ENCODE measurements at regions not wholly inside any gene's neighbourhood (a gene's known extent, or its start where the extent isn't known, plus 50 kb on each side); places are given as distances from the start of the nearest gene placed in this dataset.

DNA sequence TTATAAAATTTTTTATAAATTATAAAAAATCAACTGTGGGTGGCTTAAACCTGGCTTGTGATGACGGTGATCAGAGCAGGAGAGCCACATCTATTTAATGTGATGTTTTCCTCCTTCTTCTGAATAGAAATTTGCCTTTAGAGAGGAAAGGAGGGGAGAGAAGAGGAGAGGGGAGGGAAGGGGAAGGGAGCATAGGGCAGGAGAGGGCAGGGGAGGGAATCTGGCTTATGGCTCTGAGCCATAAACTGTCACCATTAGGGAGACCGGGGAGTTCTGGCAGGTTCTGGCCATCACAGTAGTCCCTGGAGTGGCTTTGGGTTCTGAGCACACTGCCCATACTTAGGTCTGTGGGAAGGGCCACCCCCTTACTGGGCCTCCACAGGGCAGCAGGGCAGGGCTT, 167.8 kb downstream of the ENGASE start:
- TF ChIP-seq, protein P1, sequence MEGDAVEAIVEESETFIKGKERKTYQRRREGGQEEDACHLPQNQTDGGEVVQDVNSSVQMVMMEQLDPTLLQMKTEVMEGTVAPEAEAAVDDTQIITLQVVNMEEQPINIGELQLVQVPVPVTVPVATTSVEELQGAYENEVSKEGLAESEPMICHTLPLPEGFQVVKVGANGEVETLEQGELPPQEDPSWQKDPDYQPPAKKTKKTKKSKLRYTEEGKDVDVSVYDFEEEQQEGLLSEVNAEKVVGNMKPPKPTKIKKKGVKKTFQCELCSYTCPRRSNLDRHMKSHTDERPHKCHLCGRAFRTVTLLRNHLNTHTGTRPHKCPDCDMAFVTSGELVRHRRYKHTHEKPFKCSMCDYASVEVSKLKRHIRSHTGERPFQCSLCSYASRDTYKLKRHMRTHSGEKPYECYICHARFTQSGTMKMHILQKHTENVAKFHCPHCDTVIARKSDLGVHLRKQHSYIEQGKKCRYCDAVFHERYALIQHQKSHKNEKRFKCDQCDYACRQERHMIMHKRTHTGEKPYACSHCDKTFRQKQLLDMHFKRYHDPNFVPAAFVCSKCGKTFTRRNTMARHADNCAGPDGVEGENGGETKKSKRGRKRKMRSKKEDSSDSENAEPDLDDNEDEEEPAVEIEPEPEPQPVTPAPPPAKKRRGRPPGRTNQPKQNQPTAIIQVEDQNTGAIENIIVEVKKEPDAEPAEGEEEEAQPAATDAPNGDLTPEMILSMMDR (IDR thresholded peaks at IDR 0.05), result no peak
- TF ChIP-seq POLR2A (IDR thresholded peaks at IDR 0.05), result no peak

All from body of pancreas (tissue), 4 donors.